HepG2 (cell line): ENCODE measurements at regions not wholly inside any gene's neighbourhood (a gene's known extent, or its start where the extent isn't known, plus 50 kb on each side); places are given as distances from the start of the nearest gene placed in this dataset.

Experiments
- ATAC-seq: fragments of 200-7000 bp; cut with Tn5 transposase; 3 replicates; pipeline ENCODE4 v1.9.1; 2020; ENCODE audit warnings: mild to moderate bottlenecking, moderate library complexity
- BruUV-seq: library from RNA; stranded (reverse); fragments of 400-500 nt; replicated peaks from 2 replicates; lab custom pipeline; 2021; lab: Mats Ljungman, UMichigan
- CTCF ChIA-PET: fragments of 300-600 bp; formaldehyde crosslinking; extraction: SDS; loops from one replicate; lab custom pipeline; 2021; ENCODE audit warnings: low total read pairs, inconsistent platforms, low intra/inter-chr PET ratio; lab: Yijun Ruan, JAX
- POLR2A ChIA-PET: fragments of 350-600 bp; sonication (Branson Sonifier 250); formaldehyde crosslinking; loops from one replicate; lab custom pipeline; 2020; ENCODE audit warnings: antibody characterized with exemption, inconsistent platforms; lab: Yijun Ruan, JAX
- DNase-seq: peaks from one replicate; pipeline ENCODE4 v3.0.0-alpha.2; 2015; ENCODE audit warnings: low spot score
- FAIRE-seq: peaks from 3 replicates; lab custom pipeline; 2011; peaks lifted over from hg19 to GRCh38; lab: Jason Lieb, UNC
- H2AFZ ChIP-seq: one replicate; pipeline ENCODE4 v1.6.1; 2011; ENCODE audit warnings: low read length, inconsistent platforms
- H3K27ac ChIP-seq: fragments of 300-600 bp; 3 replicates; pipeline ENCODE4 v1.8.0; 2011; ENCODE audit warnings: mixed run types, mild to moderate bottlenecking, mixed read lengths, low read length, inconsistent platforms; ENCODE audit not compliant: insufficient read depth; ENCODE audit errors: extremely low read length
- H3K27me3 ChIP-seq, 2 experiments: fragments of 200-600 bp in 1 of 2; 2 replicates in 1 of 2; 3 replicates in 1 of 2; pipeline versions ENCODE4 v1.6.0 to v1.8.0; 2011; ENCODE audit warnings: low read length in 2 of 2, mild to moderate bottlenecking in 2 of 2, moderate library complexity in 2 of 2, inconsistent platforms in 1 of 2; ENCODE audit not compliant: insufficient read depth in 2 of 2, control insufficient read depth in 1 of 2
- H3K36me3 ChIP-seq, 2 experiments: fragments of 200-600 bp in 1 of 2; replicated peaks in 1 of 2; 2 replicates in 1 of 2; 3 replicates in 1 of 2; pipeline versions ENCODE4 v1.5.1 to v1.8.0; 2011; ENCODE audit warnings: low read length in 2 of 2, inconsistent platforms in 1 of 2; ENCODE audit not compliant: insufficient read depth in 2 of 2, control insufficient read depth in 1 of 2
- H3K4me1 ChIP-seq: 2 replicates; pipeline ENCODE4 v1.5.1; 2012; ENCODE audit warnings: low read length, inconsistent platforms; ENCODE audit not compliant: insufficient read depth
- H3K4me2 ChIP-seq: 2 replicates; pipeline ENCODE4 v1.6.0; 2011; ENCODE audit warnings: low read depth, low read length, inconsistent platforms
- H3K4me3 ChIP-seq, 3 experiments: fragments of 200-600 bp in 1 of 3; sonication (generic), shearing (Covaris generic) in 1 of 3; replicated peaks in 1 of 3; 2 replicates each; pipeline ENCODE4 v1.5.1; 2011 to 2016; ENCODE audit warnings: low read length in 3 of 3, inconsistent platforms in 2 of 3, low read depth in 2 of 3, mild to moderate bottlenecking in 2 of 3, control low read depth in 1 of 3, mixed read lengths in 1 of 3; ENCODE audit not compliant: insufficient read depth in 1 of 3
- H3K79me2 ChIP-seq: one replicate; pipeline ENCODE4 v1.6.1; 2011; ENCODE audit warnings: low read length, inconsistent platforms; ENCODE audit not compliant: insufficient read depth
- H3K9ac ChIP-seq: 2 replicates; pipeline ENCODE4 v1.6.0; 2011; ENCODE audit warnings: mild to moderate bottlenecking, low read depth, low read length, inconsistent platforms; ENCODE audit not compliant: insufficient read depth
- H3K9me3 ChIP-seq: 2 replicates; pipeline ENCODE4 v1.5.1; 2012; ENCODE audit warnings: mild to moderate bottlenecking, low read length
- H4K20me1 ChIP-seq: 2 replicates; pipeline ENCODE4 v1.6.0; 2011; ENCODE audit warnings: inconsistent platforms, mild to moderate bottlenecking, low read length, moderate library complexity; ENCODE audit not compliant: insufficient read depth
- KAT8 ChIP-seq: IDR thresholded peaks from 2 replicates; pipeline ENCODE4 v1.6.1; 2016; ENCODE audit warnings: missing genetic modification reagents, missing compliant biosample characterization
- ZBTB33 ChIP-seq: sonication (generic); formaldehyde crosslinking; IDR thresholded peaks from 2 replicates; pipeline ENCODE4 v1.4.0; 2020; ENCODE audit warnings: missing genetic modification reagents
- ZBTB38 ChIP-seq: sonication (generic); formaldehyde crosslinking; IDR thresholded peaks from 2 replicates; pipeline ENCODE4 v1.5.1; 2020; ENCODE audit warnings: mild to moderate bottlenecking, missing genetic modification reagents
- whole genome bisulfite sequencing: methylation state at CpG from one replicate; pipeline ENCODE4 v1.1.6; 2017; ENCODE audit warnings: low lambda C conversion rate; 5-methylcytosine and 5-hydroxymethylcytosine counted together
- in situ Hi-C: cut with HindIII; loops from 2 replicates; pipeline ENCODE4 v1.10.0; 2017; ENCODE audit warnings: low pct_unique_long_range_greater_than_20kb; ENCODE audit not compliant: extremely low pct_ligation_motif_present
- intact Hi-C: fragments of 100-400 bp; cut with micrococcal nuclease; formaldehyde crosslinking; loops from one replicate; pipeline ENCODE4 v1.10.0; 2022; ENCODE audit not compliant: unreplicated experiment

GRCh38 chr7:376306-377079 lies 86.5 kb downstream of the FOXL3 start:
- Histone ChIP-seq H4K20me1 (no peaks in the 10 kb centered on the region), H2AFZ (no peak overlapping the region), H3K4me1 (peaks cover 60% of the 10 kb centered on the region), H3K36me3 (no peaks in the 10 kb centered on the region), H3K4me2 (no peak overlapping the region), H3K9me3 (no peaks in the 10 kb centered on the region), H3K9ac (no peak overlapping the region), H3K4me3 (no peak overlapping the region), H3K27me3 (peaks cover 2 to 15% of the 10 kb centered on the region in 2 experiments; a peak in 3 of 5 replicates), H3K27ac (no peak overlapping the region), H3K79me2 (no peaks in the 10 kb centered on the region)
- ATAC-seq (no peak), FAIRE-seq (no peak), DNase-seq (no peak)
- intact Hi-C loops (loop anchor here (10.0 kb wide), 1 partner anchor 48 kb away; no protein-coding TSS in a partner anchor), in situ Hi-C loops (no loop called here)
- BruUV-seq, result no TSS peak
- ChIA-PET CTCF (no interaction called here), POLR2A (no interaction called here)
- 85% methylated on average over 15 of the region's 39 CpGs for WGBS
- TF ChIP-seq ZBTB38 (CRISPR knock-in tag) (0 out of 2 replicates have a peak, but pooled peaks have one; percentile 13), ZBTB33 (CRISPR knock-in tag) (peak; percentile 65; the same call in 1 of the 2 replicates), KAT8 (CRISPR knock-in tag) (no peak)
